HUES48 (cell line): ENCODE measurements at regions not wholly inside any gene's neighbourhood (a gene's known extent, or its start where the extent isn't known, plus 50 kb on each side); places are given as distances from the start of the nearest gene placed in this dataset.

Source experiments
- H3K27ac ChIP-seq: one replicate; pipeline ENCODE4 v1.7.0; 2013; ENCODE audit warnings: low read depth, low read length, inconsistent platforms
- H3K27me3 ChIP-seq: 2 replicates; pipeline ENCODE4 v1.6.1; 2013; ENCODE audit warnings: mild to moderate bottlenecking, low read length; ENCODE audit not compliant: control insufficient read depth, insufficient read depth
- H3K36me3 ChIP-seq: 2 replicates; pipeline ENCODE4 v1.6.1; 2013; ENCODE audit warnings: low read length; ENCODE audit not compliant: control insufficient read depth, insufficient read depth
- H3K4me1 ChIP-seq: 2 replicates; pipeline ENCODE4 v1.6.1; 2013; ENCODE audit warnings: mild to moderate bottlenecking, low read length; ENCODE audit not compliant: control insufficient read depth, insufficient read depth
- H3K4me3 ChIP-seq: 2 replicates; pipeline ENCODE4 v1.5.1; 2013; ENCODE audit warnings: mild to moderate bottlenecking, low read depth, low read length
- H3K9ac ChIP-seq: 2 replicates; pipeline ENCODE4 v1.6.1; 2013; ENCODE audit warnings: mild to moderate bottlenecking, low read depth, low read length, moderate library complexity
- H3K9me3 ChIP-seq: 2 replicates; pipeline ENCODE4 v1.6.1; 2013; ENCODE audit warnings: low read length; ENCODE audit not compliant: control insufficient read depth, insufficient read depth

DNA sequence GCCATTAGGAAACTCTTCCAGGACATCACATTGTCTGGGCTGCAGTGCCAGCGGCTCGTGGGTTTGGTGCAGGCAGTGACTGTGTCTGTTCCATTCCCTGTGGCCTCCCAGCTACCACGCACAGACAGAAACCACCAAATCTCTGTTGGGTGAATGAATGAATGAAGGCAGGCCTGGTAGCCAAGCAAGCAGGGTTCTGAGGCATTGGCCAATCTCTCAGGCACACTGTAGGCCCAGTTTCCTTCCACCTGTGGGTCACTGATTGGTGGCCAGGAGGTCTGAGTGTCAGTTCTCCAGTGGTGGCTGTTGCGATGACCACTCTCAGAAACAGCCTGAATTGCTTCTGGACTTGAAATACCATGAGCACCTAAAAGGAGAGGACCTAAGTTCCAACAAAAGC lies 59.4 kb upstream of the CTBP2 start:
- no peaks in the 10 kb centered on the region for H3K27me3 ChIP-seq
- H3K9ac ChIP-seq, result no peak overlapping the region
- no peak overlapping the region for H3K4me3 ChIP-seq
- H3K36me3 ChIP-seq, result no peaks in the 10 kb centered on the region
- H3K4me1 ChIP-seq, result no peaks in the 10 kb centered on the region
- no peak overlapping the region for H3K27ac ChIP-seq
- no peaks in the 10 kb centered on the region for H3K9me3 ChIP-seq

DNA sequence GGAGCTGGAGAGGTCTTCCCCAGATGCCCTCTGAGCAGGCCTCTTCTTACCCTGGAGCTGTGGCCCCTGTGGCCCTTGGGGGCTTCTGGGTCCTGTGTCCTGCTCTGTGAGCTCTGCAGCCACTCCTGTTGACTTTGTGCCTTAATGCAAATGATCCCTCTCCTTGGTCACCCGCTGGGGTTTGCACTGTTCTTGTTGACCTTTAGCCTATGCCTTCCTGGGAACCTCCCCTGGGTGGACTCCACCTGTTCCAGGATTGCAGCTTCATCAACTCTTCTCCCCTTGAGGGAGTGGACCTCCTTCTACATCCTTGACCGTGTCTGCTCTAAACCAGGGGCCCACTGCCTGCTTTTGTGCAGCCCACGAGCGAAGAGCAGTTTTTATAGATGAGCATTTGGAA lies 58.6 kb upstream of the CTBP2 start:
- Histone ChIP-seq H3K9ac (no peak overlapping the region), H3K27me3 (no peaks in the 10 kb centered on the region), H3K36me3 (no peaks in the 10 kb centered on the region), H3K9me3 (no peaks in the 10 kb centered on the region), H3K4me1 (no peaks in the 10 kb centered on the region), H3K27ac (no peak overlapping the region), H3K4me3 (no peak overlapping the region)

DNA sequence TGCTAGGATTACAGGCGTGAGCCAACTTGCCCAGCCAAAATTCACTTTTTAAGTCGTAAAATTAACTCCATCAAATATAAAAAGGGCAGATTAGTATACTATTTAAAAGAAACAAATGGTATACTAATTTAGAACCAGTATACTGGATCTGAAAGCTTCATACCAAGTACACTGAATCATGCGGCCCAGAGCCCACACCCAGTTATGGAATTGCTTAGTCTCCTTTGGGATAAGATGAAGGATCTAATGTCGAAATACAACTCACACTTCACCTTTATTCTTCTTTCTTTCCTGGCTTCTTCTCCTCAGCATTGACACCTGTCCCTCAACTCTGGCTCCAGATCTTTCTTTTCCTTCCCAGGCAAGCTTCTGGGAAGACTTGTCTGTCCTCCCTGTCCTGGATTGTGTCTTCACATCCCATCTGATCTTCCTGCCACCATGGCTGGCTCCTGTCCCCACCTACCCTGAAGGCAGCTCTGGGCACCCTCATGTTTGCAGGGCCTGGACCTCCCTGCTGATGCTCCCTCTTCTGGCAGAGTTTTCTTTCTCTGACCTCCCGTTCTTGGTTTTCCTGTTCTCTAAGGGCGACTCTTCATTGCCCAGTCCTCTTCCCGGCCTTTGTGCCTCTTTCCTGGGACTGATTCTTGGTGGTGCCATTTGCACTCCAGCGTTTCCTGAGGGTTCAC lies 57.8 kb upstream of the CTBP2 start:
- no peak overlapping the region for H3K27ac ChIP-seq
- no peaks in the 10 kb centered on the region for H3K27me3 ChIP-seq
- H3K9ac ChIP-seq, result no peak overlapping the region
- no peaks in the 10 kb centered on the region for H3K9me3 ChIP-seq
- no peak overlapping the region for H3K4me3 ChIP-seq
- H3K4me1 ChIP-seq, result no peaks in the 10 kb centered on the region
- H3K36me3 ChIP-seq, result no peaks in the 10 kb centered on the region

DNA sequence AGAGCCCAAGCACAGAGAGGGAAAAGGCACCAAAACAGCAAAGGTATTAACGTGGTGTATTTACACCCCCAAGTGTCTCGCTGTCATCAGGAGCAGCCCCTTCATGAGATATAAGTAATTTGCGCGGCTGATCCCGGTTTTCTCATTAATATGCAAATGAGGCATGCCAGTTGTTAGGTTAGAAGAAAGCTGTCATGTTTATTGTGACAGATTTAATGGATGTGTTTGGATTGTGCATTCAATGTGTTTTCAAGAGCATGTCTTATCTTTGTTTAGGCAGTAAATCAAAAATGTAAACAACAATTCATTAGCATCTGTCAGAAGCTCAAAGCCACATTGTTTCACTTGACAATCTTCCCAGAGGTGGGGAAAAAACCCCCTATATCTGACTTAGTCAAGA lies 56.5 kb upstream of the CTBP2 start:
- Histone ChIP-seq H3K9ac (no peak overlapping the region), H3K27ac (no peak overlapping the region), H3K36me3 (no peaks in the 10 kb centered on the region), H3K4me1 (no peaks in the 10 kb centered on the region), H3K4me3 (no peak overlapping the region), H3K9me3 (no peaks in the 10 kb centered on the region), H3K27me3 (no peaks in the 10 kb centered on the region)

DNA sequence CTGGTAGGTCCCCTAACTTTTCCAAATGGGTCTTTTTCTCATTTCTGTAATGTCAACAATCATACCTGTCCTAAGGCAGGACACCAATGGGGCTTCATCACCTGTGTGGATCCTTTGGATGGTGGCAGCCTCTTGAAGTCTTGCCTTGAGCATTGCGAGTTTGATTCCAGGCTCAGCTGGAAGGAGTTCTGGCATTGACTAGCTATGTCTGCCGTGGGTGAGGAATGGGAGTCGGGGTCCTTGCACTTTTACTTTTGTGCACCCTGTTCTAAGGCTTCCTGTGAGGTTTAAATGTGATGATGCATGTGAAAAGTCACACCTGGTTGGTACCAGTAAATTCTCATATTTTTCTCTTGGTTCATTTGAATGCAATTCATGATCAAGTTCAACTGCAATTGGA lies 55.9 kb upstream of the CTBP2 start:
- no peak overlapping the region for H3K9ac ChIP-seq
- H3K9me3 ChIP-seq, result no peaks in the 10 kb centered on the region
- H3K4me3 ChIP-seq, result no peak overlapping the region
- H3K4me1 ChIP-seq, result no peaks in the 10 kb centered on the region
- H3K27me3 ChIP-seq, result no peaks in the 10 kb centered on the region
- H3K27ac ChIP-seq, result no peak overlapping the region
- H3K36me3 ChIP-seq, result no peaks in the 10 kb centered on the region

DNA sequence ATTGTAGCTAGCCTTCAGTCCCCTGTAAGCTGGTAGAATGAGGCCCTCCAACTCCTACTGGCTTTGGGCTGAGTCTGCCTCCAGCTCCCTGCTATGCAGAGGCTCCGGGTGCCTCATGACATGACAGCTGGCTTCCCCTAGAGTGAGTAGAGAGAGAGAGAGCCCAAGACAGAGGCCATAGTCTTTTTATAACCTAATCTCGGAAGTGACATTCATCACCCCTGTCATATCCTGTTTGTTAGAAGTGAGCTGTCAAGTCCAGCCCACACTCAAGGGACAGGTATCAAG lies 53.9 kb upstream of the CTBP2 start:
- no peak overlapping the region for H3K9ac ChIP-seq
- no peaks in the 10 kb centered on the region for H3K9me3 ChIP-seq
- no peaks in the 10 kb centered on the region for H3K36me3 ChIP-seq
- H3K27ac ChIP-seq, result no peak overlapping the region
- H3K27me3 ChIP-seq, result no peaks in the 10 kb centered on the region
- no peak overlapping the region for H3K4me3 ChIP-seq
- H3K4me1 ChIP-seq, result no peaks in the 10 kb centered on the region

DNA sequence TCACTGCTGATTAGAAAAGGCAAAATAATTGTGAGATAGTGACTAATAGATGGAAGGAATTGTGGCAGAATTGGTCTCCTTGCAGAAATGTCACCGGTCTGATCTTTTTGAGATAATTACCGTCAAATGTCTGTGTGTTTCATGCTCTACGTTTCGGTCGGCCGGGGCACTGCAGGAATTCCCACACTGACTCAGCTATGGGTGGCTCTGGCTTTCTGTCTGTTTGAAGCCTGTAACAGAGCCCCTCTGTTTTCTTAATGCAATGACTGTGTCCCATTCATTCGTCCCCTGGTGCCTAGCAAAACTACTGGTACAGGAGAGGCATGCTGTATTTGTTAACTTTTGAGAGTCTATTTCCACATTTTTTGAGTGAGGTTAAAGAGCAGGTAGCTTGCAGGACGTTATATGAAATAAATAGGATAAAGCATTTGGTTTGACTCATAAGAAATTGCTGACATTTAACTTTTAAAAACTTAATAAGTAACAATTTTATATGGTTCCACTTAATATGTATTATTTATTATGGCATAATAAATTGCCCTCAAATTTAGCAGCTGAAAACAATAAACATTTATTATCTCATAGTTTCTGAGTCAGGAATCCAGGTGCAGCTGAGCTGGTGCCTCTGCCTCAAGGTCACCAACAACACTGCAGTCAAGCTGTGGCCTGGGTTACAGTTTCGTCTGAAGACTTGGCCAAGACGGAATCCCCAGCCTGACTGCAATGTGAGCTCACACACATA lies 53.3 kb upstream of the CTBP2 start:
- H3K4me1 ChIP-seq, result no peaks in the 10 kb centered on the region
- H3K27me3 ChIP-seq, result no peaks in the 10 kb centered on the region
- H3K36me3 ChIP-seq, result no peaks in the 10 kb centered on the region
- no peak overlapping the region for H3K4me3 ChIP-seq
- no peak overlapping the region for H3K9ac ChIP-seq
- H3K9me3 ChIP-seq, result no peaks in the 10 kb centered on the region
- H3K27ac ChIP-seq, result no peak overlapping the region

DNA sequence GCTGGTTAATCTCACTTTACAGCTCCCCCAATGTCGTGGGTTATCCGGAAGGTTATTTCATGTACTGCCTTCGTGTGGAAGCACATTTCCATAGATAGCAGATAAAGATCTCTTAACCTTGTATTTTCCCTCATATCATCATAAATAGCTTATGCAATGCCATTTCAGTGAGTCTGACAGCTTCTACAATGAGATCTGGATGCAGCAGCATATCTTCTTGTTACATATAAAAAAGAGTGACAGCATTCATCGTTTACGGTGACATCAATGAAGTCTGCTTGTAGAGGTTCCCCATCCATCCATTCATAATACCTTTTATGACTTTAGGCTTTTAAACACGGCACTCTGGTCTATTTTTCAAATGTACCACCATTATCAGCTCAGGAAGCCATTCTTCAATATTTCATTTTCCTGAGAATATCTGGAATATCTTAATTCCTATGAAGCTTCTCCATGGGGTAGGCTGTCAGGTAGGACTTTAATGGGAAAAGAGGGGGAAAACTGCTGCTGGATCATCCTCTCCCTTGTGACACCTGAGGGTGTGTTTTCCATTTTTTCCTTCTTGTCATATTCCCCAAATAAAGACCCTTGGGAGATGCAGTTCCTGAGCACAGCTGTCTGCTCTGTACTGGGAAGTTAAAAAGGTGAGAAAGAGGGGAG lies 51.9 kb upstream of the CTBP2 start:
- no peaks in the 10 kb centered on the region for H3K9me3 ChIP-seq
- H3K4me1 ChIP-seq, result no peaks in the 10 kb centered on the region
- H3K27me3 ChIP-seq, result no peaks in the 10 kb centered on the region
- H3K4me3 ChIP-seq, result no peak overlapping the region
- H3K27ac ChIP-seq, result no peak overlapping the region
- H3K9ac ChIP-seq, result no peak overlapping the region
- no peaks in the 10 kb centered on the region for H3K36me3 ChIP-seq
